CD4-positive, alpha-beta T cell treated with Interleukin-4 for 1 hour (primary cell): ENCODE measurements at regions not wholly inside any gene's neighbourhood (a gene's known extent, or its start where the extent isn't known, plus 50 kb on each side); places are given as distances from the start of the nearest gene placed in this dataset.

Source experiments
- DNase-seq, 2 donors: peaks; one replicate each; pipeline ENCODE4 v3.0.0-alpha.2; 2020 to 2022

DNA sequence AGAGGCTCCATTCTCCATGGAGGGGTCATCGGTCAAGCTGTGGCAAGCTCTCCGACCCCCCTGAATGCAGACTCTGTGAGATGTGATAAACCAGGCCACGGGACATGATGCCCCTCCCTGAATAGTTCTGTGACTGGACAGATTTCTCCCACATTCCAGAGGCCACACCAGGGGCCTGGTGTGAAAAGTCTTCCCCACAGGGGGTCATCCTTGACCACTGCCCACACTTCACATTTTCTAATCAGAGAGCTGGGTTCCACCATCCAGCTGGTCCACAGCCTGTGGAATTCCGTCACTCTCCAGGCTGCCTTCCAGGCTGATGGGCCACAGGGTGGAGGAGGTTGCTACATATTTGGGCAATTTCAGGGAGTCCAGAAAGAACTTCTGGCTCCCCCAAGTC, 51.3 kb upstream of the CYRIA start:
- no peak for DNase-seq

DNA sequence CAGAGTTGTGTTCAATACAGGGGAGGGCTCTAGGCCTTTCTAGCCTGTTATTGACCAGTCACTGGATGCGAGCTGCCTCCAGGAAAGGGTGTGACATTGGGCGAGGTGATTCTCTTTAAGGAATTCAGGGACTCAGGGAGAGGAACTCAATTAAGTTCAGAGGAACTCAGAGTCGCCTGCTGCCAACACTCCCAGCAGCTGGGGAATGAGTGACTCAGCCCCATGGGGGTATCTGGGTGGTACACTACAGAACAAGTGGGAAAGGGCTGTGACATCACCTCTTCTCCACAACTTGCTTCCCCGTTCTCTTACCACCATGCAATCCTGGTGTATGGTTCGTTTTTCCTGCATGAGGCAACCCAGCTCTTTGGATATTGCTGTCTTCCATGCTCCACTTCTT, 50.4 kb upstream of the CYRIA start:
- DNase-seq: no peak
